ENCODE measurements at regions not wholly inside any gene's neighbourhood (a gene's known extent, or its start where the extent isn't known, plus 50 kb on each side); places are given as distances from the start of the nearest gene placed in this dataset.

DNA sequence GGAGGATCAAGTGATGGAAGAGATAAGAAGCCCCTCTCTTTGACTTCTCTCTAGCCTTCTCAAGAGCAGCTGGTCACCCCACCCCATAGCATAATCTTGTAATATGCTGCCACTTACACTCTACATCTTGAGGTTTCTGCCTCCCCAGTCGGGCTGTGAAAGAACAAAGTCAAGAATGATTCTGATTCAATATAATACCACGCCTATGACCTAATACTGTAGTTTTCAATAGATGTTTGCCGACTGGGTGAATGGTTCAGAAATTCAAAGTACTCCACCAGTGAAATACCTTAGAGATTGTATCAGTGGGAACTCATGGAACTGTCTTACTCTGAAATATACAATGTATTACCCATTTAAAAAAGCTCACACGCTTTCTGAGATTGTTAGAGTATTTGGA, 93.0 kb upstream of the ZFHX3 start:
- no peaks in the 10 kb centered on the region for H3K9me3 ChIP-seq (ENCODE audit: insufficient read depth in 2 of 2, low read depth in 1 of 2, low read length in 1 of 2)
- H4K20me1 ChIP-seq (replicated peaks in 1 of 2; ENCODE audit: control insufficient read depth in 1 of 2, insufficient read depth in 2 of 2, low read length in 2 of 2): no peaks in the 10 kb centered on the region
- no peak for FAIRE-seq
- H3K14ac ChIP-seq (ENCODE audit: insufficient read length): no peak overlapping the region
- H3K27ac ChIP-seq (ENCODE audit: low read depth, low read length): no peak overlapping the region
- H2BK5ac ChIP-seq (ENCODE audit: low read depth, low read length): no peak overlapping the region
- no peak overlapping the region for H3K23ac ChIP-seq (ENCODE audit: insufficient read length)
- WGBS, 2 experiments (ENCODE audit: extremely low coverage in 1 of 2, insufficient coverage in 1 of 2, insufficient read length in 1 of 2, insufficient replicate concordance in 2 of 2, low coverage in 1 of 2, low lambda C conversion rate in 2 of 2, missing lambda C conversion rate in 1 of 2): 89% methylated on average over 4 of the region's 4 CpGs; no CpG with 5 or more reads in 1 of the 2 experiments
- H3K4me1 ChIP-seq (replicated peaks in 1 of 4; ENCODE audit: control insufficient read depth in 3 of 4, insufficient read depth in 4 of 4, low read length in 3 of 4): peaks cover 2 to 10% (median 7%) of the 10 kb centered on the region in 4 experiments; a peak in 5 of 7 replicates
- H3K4ac ChIP-seq (replicated peaks; ENCODE audit: insufficient read length, low read depth, low read length): no peak overlapping the region
- H2BK20ac ChIP-seq (ENCODE audit: low read length): no peak overlapping the region
- no peak for DNase-seq (ENCODE audit: low read depth in 1 of 2, low spot score in 2 of 2)
- H3K18ac ChIP-seq (ENCODE audit: extremely low read depth, low read length): no peak overlapping the region
- H3K27me3 ChIP-seq (replicated peaks in 1 of 4; ENCODE audit: control insufficient read depth in 3 of 4, extremely low read depth in 1 of 4, insufficient read depth in 3 of 4, low read length in 3 of 4): no peaks in the 10 kb centered on the region
- no peaks in the 10 kb centered on the region for H3K79me2 ChIP-seq (ENCODE audit: control insufficient read depth in 1 of 2, insufficient read depth in 2 of 2, low read length in 2 of 2)
- no peak overlapping the region for H4K91ac ChIP-seq (replicated peaks; ENCODE audit: insufficient read length, low read length)
- H3K4me3 ChIP-seq (ENCODE audit: extremely low read depth in 1 of 4, insufficient read depth in 2 of 4, low read depth in 3 of 4, low read length in 4 of 4): no peak overlapping the region
- H3K23me2 ChIP-seq (ENCODE audit: low read depth, low read length): no peaks in the 10 kb centered on the region
- no peak overlapping the region for H2AFZ ChIP-seq (ENCODE audit: low read length)
- ChIA-PET CTCF (ENCODE audit: partially characterized antibody) (interaction anchor here (0.6 to 1.7 kb wide), 5 partner anchors 18 to 890 kb away, joined by 3 to 5 read pairs (median 4); no protein-coding TSS in a partner anchor), POLR2A (ENCODE audit: partially characterized antibody) (no interaction called here)
- no peak overlapping the region for H2BK15ac ChIP-seq (ENCODE audit: low read length)
- H4K5ac ChIP-seq (ENCODE audit: insufficient read length, low read depth, low read length): no peak overlapping the region
- H3K4me2 ChIP-seq (ENCODE audit: insufficient read depth in 1 of 2, low read depth in 2 of 2, low read length in 2 of 2): no peak overlapping the region
- no peak overlapping the region for H3K56ac ChIP-seq (replicated peaks; ENCODE audit: insufficient read length, low read depth, low read length)
- H2BK120ac ChIP-seq (replicated peaks; ENCODE audit: low read depth, low read length): no peak overlapping the region
- no peak overlapping the region for H2BK12ac ChIP-seq (ENCODE audit: low read depth, low read length)
- H3K79me1 ChIP-seq (ENCODE audit: low read depth, low read length): no peaks in the 10 kb centered on the region
- no peaks in the 10 kb centered on the region for H3K36me3 ChIP-seq (ENCODE audit: control insufficient read depth in 2 of 4, insufficient read depth in 4 of 4, low read length in 3 of 4)
- H3K9ac ChIP-seq (replicated peaks in 1 of 4; ENCODE audit: extremely low read depth in 1 of 4, low read depth in 3 of 4, low read length in 3 of 4): no peak overlapping the region
- no peak overlapping the region for H2AK5ac ChIP-seq (ENCODE audit: low read depth, low read length)
- no peak overlapping the region for H4K8ac ChIP-seq (ENCODE audit: extremely low read depth, insufficient read depth, low read length)
- TF ChIP-seq RFX5 (IDR thresholded peaks at IDR 0.05; ENCODE audit: borderline replicate concordance, low read depth, low read length) (no peak), POLR2A (IDR thresholded peaks at IDR 0.05; ENCODE audit: control extremely low read depth in 1 of 2, low read depth in 2 of 2, low read length in 2 of 2) (no peak), ZNF274 (IDR thresholded peaks at IDR 0.05; ENCODE audit: borderline replicate concordance, extremely low read depth, low read length) (no peak), SIN3A (conservative IDR thresholded peaks at IDR 0.05 in 1 of 2, IDR thresholded peaks at IDR 0.05 in 1 of 2; ENCODE audit: low read depth in 1 of 2, low read length in 2 of 2) (no peak), KDM4A (IDR thresholded peaks at IDR 0.05; ENCODE audit: low read depth, low read length, severe bottlenecking) (no peak), SIX5 (IDR thresholded peaks at IDR 0.05; ENCODE audit: low read depth, low read length) (no peak), JUN (IDR thresholded peaks at IDR 0.05; ENCODE audit: low read depth, low read length) (no peak), TEAD4 (IDR thresholded peaks at IDR 0.05; ENCODE audit: low read depth, low read length) (no peak), RNF2 (IDR thresholded peaks at IDR 0.05; ENCODE audit: borderline replicate concordance, low read depth, low read length, missing control alignments, poor library complexity, severe bottlenecking) (no peak), CREB1 (IDR thresholded peaks at IDR 0.05) (no peak)

Measured in H1 (cell line).